NCI-H1105 (cell line): ENCODE measurements at regions not wholly inside any gene's neighbourhood (a gene's known extent, or its start where the extent isn't known, plus 50 kb on each side); places are given as distances from the start of the nearest gene placed in this dataset.
"Not testable (repeated sequence)": the region's sequence is repeated elsewhere in the genome, so short reads cannot be mapped to it uniquely, and the experiment has no call there.

ENCODE experiments used
- DNase-seq: peaks from one replicate; lab custom pipeline; 2025; lab: John Stamatoyannopoulos, UW

- no peak for DNase-seq
Observed at GRCh38 chr2:239725551-239725890, 299.6 kb downstream of the NDUFA10 start.

GRCh38 chr2:239724851-239725550, 300.1 kb downstream of the NDUFA10 start:
- no peak for DNase-seq

DNA sequence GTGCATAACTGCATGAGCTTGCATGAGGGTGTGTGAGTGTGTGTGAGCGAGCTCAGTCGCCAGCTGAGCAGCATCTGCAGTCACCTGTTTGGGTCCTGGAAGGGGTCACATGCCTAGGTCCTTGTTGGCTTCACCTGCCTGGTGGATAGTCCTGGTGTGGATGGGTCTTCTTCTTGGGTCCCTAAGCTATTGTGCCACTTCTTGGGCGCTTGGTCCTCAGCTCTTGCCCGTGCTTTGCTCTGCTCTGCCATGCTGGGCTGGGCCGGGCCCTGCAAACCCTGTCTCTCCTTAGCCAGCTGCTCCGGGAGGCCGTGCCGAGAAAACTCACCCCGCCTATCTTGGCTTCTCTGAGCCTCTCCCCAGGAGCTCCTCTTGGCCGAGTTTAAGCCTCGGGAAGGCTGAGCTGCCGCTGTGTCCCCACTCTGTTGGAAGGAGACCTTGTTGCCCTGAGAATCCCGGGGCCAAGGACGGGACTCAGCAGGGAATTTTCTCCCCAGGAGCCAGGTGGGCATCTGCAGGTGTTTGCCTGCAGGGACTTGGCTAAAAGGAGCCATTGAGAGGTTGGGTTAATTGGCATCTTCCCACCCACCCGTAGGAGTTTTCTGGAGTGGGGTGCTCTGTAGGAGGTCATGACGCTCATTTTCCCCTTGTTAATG, 300.8 kb downstream of the NDUFA10 start:
- DNase-seq, result no peak

DNA sequence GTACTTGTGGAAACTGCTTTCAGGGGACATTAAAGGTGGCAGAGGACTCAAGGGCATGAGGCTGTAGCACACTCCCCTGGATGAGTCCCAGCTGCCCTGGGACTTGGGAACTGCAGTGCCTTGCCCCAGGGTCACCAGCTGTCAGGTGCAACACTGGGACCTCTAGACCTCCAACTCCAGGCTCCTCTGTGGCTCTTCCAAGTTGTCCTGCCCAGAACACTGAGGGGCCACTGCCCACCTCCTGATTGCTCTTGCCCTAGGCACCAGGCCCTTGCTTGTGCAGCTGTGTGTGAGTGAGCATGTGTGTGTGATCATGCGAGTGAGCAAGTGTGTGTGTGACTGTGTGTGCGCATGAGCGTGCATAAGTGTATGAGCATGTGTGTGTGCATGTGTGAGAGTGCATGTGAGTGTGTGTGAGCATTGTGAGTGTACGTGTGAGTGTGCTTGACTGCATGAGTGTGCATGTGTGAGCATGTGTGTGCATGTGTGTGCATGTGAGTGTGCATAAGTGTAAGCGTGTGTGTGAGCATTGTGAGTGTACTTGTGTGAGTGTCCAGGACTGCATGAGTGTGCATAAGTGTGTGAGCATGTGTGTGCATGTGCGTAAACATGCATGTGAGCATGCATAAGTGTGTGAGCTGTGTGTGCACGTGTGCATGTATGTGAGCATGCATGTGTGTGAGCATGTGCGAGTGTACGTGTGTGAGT, 301.5 kb downstream of the NDUFA10 start:
- no peak for DNase-seq

- no peak for DNase-seq
Observed at GRCh38 chr2:239722760-239723470, 302.2 kb downstream of the NDUFA10 start.

- no peak for DNase-seq
Observed at GRCh38 chr2:239721991-239722759, 303.0 kb downstream of the NDUFA10 start.

- no peak for DNase-seq
Observed at GRCh38 chr2:239721531-239721930, 303.6 kb downstream of the NDUFA10 start.

DNA sequence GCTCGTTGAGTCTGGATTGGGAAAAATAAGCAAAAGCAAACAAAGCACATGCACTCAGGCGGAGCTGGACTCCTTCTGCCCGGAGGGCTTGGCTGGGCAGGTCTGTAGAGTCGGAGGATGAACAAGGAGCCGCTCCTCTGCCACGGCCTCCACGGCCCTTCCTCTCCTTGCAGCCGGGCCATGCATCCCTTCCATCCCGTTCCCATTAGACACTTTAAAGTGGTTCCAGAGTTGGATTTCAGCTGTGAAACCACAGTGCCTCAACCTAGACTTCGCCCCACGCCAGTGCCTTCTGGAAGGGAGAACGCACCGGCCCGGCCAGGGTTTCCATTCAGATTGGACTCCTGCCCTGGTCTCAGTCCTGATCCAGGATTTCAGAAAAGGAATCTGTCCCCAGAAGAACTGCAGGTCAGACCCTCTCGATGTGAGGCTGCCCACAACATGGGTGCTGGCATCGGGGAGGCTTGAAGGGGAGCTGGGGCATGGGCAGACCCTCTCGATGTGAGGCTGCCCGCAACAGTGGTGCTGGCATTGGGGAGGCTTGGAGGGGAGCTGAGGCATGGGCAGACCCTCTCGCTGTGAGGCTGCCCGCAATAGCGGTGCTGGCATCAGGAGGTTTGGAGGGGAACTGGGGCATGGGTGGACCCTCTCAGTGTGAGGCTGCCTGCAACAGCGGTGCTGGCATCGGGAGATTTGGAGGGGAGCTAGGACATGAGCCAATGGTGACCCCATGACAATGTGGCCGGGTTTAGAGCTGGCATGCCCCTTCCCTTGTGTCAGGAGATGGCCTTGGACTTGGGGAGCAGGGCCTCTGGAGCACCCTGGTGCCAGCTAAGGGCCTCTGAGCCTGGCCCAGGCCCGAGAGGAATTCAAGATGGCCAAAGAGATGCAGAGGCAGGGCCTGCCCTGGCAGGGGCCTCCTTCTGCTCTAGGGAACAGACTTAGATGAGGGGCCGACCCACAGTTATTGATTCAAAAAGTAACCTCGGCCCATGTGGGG, 304.5 kb downstream of the NDUFA10 start:
- DNase-seq, result no peak

DNA sequence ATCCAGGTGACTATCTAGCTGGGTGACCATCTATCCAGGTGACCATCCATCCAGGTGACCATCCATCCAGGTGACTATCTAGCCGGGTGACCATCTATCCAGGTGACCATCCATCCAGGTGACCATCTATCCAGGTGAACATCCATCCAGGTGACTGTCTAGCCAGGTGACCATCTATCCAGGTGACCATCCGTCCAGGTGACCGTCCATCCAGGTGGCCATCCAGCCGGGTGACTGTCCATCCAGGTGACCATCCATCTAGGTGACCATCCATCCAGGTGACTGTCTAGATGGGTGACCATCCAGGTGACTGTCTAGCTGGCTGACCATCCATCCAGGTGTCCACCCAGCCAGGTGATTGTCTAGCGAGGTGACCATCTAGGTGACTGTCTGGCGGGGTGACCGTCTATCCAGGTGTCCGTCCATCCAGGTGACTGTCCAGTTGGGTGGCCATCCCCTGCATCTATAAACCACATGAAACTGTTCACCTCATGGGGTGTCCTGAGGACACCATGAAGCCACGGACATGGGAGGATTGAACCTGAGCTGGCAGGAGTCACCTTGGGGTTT, 305.3 kb downstream of the NDUFA10 start:
- no peak for DNase-seq

DNA sequence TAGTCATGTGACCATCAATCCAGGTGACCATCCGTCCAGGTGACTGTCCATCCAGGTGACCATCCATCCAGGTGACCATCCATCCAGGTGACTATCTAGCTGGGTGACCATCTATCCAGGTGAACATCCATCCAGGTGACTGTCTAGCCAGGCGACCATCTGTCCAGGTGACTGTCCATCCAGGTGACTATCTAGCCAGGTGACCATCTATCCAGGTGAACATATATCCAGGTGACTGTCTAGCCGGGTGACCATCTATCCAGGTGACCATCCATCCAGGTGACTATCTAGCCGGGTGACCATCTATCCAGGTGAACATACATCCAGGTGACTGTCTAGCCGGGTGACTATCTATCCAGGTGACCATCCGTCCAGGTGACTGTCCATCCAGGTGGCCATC, 306.2 kb downstream of the NDUFA10 start:
- DNase-seq, result not testable (repeated sequence)

GRCh38 chr2:239717706-239718105, 307.4 kb downstream of the NDUFA10 start:
- no peak for DNase-seq

- DNase-seq, result no peak
Observed at GRCh38 chr2:239717319-239717675, 307.8 kb downstream of the NDUFA10 start.

DNA sequence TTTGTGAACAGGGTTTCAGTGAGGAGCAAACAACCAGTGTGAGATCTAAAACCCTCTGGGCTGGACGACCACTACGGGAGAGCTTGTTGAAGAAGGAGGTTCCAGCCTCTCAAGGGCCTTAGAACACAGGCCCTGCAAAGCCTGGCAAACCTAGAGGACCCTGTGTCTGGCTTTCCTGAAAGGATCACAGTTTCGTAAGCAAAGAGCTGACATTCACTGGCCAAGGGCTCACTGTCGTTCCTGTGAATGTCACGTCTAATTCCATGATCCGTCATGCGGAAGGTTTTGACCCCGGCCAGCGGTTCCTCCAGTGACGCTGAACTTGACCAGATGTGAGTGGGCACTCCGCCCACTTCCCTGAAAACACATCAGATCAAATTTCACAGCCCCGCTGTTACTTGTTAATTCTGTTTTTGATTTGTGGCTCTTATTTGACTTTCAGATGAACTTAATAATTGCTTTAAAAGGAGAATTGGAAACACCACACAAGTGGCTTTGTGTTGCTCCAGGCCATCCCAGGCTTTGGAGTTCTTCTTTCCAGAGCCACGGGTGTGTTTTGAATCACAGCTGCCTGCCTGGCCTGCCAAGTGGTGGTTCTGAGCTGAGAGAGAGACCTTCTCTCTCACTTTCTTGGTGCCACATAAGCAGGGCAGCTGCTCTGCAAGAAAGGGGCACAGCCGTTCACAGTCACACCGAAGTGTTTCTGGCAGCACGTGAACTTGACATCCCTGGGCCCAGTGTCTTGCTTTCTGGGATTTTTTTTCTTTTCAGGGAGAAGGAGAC, 308.4 kb downstream of the NDUFA10 start:
- DNase-seq, result no peak

DNA sequence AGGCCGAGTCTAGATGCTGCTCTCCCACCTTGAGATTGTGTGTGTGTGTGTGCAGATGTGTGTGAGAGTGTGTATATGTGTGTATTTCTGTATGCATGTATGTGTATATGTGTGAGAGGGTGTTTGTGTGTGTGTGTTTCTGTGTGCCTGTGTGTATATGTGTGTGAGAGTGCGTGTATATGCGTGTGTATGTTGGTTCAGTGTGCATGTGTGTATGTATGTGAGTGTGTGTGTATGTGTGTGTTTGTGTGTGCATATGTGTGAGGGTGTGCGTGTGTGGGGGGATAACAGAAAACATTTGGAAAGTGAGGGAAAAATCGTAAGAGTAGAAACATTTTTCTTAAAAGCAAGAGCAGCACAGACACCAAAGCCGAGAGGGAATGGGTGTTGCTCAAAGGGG, 309.1 kb downstream of the NDUFA10 start:
- DNase-seq, result no peak

DNA sequence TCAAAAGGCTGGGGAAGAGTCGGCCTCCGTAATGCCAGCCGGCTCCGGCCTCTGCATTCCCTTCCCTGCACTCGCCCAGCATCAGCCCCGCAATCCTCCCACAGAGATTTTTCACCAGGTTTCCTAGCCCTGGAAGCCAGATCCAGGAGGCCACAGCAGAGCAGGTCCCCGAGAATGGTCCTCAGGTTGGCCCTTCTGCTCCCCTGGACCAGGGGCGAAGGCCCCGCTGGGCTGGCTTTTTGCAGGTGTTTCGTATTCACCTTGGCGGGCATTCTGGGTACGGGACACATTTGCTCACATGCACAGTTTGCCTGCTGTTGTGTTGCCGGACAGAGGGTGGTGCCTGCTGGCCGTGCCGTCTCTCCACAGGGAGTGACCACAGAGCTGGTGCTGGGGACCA, 309.5 kb downstream of the NDUFA10 start:
- DNase-seq, result no peak

GRCh38 chr2:239715202-239715601, 309.9 kb downstream of the NDUFA10 start:
- DNase-seq, result no peak

DNA sequence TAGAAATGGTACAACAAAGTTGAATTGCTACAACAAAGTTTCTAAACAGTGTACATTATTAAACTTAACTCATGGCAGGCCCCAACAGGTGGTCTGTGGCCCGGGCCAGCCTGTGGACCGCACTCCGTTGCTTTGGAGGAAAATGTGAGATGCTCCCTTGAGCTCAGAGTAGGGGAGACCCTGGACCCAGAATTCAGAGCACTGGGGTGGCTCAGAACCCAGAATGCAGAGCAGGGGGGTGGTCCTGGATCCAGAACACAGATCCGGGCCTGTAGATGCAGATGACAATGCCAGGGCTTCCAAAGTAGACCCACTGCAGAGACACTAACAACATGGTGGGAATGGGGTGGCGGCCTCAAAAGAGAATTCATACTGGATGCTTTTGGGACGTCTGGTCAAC, 311.0 kb downstream of the NDUFA10 start:
- DNase-seq, result no peak

GRCh38 chr2:239712755-239713154, 311.9 kb upstream of the HDAC4 start:
- DNase-seq, result no peak

DNA sequence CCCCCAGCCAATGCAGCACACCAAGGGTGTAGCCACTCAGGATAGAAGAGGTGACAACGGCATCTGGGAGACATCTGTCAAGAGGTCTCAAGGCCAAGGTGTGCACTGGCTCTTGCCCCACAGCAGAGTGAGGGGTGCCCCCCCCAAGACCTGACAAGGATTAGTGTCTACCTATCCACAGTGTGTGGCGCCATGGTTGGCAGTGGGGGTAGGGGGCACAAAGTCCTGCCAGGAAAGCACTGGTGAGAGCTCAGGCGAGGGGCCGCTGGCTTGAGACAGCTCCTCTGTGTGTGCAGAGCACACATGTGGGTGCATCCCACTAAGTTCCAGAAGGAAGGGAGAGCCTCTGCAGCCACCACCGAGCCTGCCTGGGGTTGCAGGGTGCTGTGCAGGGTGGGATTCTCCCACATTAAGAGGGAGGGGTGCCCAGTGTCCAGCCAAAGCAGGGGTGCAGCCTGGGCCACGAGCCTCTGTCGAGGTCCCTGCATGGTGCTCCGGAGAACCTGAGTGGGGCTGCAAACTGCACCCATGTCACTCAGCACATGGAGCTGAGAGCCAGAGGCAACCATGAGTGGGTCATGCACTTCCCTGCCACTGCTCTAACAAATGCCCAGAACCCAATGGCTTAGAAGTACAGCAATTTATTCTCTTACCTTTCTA, 311.2 kb upstream of the HDAC4 start:
- no peak for DNase-seq
